Activated CD4-positive, alpha-beta T cell treated with anti-CD3 and anti-CD28 coated beads for 4 hours (primary cell): ENCODE measurements at regions not wholly inside any gene's neighbourhood (a gene's known extent, or its start where the extent isn't known, plus 50 kb on each side); places are given as distances from the start of the nearest gene placed in this dataset.

Source experiments
- DNase-seq, 2 donors: peaks; one replicate each; pipeline ENCODE4 v3.0.0-alpha.2; 2020

DNA sequence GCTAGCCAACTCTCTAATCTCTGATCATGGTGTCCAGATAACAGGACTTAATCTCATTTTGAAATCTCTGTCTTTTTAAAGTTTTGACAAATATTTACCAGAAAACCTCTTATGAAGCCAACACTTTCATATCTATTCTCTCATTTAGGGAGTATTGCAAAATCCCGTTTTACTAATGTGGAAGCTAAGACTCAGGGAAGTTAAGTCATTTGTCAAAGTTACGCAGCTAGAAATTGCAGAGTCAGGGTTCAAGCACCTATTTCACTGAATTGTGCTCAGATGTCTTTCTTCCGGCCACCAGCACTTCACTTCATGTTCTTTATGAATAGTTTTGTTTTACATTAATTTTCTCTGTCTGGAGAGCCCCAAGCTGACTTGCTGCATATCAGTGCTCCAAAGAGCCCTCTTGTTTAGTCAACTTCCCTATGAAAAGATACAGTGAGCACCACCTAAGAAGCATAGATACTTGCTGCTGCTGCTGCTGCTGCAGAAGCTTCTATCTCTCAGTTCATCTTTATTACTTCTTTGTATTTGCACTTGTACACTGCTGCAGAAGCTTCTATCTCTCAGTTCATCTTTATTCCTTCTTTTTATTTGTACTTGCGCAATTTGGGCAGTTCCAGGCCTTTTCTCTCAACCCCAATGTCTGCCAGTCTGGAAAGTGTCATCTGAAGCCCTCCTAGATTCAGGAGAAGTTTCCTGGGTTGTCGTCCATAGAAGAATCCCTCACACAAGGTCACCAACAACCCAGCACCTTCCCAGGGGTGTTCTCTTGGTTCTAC lies 329.7 kb downstream of the MAFB start:
- no peak for DNase-seq

DNA sequence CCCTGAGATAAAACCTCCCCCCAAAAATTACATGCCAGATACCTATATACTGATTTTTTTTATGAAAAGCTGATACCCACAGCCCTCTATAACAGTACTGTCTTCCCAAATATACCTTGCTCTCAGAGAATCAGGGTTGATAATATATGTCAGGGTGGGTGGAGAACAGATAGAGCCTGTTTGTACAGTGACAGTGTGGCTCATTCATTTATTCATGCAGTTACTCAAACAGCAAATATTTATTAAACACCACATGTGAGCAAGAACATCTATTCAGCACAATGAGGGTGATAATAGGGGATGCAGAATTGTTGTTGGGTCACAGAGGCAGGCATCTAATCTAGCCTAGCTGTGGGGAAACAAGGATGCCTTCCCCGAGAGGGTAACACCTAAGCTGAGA lies 334.2 kb downstream of the MAFB start:
- no peak for DNase-seq

DNA sequence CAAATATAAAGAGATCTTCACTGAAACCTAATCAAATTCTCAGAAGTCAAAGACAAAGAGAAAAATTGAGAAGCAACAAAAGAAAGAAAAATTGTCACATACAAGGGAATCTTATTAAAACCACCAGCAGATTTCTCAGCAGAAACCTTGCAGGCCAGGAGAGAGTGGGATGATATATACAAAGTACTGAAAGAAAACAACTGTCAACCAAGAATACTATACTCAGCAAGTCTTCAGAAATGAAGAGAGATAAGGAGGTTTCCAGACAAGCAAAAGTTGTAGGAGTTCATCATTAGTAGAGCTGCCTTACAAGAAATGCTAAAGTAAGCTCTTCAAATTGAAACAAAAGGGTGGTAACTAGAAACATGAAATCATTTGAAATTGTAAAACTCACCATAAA lies 345.6 kb downstream of the MAFB start:
- no peak for DNase-seq

DNA sequence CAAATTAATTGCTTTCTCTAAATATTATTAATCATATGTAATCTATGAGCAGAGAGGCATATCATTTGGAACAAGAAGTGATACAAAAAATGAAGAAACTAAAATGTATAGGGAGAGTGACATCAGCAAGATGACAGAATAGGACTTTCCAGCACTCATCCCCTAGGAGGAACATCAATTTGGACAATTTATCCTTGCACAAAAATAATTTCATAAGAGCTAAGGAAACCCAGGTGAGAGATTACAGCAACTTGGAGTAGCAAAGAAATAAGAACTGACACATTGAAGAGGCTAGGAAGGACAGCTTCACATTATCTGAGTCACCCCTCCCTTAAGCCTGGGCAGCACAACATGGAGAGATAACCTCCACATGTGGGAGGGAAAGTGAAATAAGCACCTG lies 347.5 kb downstream of the MAFB start:
- no peak for DNase-seq

DNA sequence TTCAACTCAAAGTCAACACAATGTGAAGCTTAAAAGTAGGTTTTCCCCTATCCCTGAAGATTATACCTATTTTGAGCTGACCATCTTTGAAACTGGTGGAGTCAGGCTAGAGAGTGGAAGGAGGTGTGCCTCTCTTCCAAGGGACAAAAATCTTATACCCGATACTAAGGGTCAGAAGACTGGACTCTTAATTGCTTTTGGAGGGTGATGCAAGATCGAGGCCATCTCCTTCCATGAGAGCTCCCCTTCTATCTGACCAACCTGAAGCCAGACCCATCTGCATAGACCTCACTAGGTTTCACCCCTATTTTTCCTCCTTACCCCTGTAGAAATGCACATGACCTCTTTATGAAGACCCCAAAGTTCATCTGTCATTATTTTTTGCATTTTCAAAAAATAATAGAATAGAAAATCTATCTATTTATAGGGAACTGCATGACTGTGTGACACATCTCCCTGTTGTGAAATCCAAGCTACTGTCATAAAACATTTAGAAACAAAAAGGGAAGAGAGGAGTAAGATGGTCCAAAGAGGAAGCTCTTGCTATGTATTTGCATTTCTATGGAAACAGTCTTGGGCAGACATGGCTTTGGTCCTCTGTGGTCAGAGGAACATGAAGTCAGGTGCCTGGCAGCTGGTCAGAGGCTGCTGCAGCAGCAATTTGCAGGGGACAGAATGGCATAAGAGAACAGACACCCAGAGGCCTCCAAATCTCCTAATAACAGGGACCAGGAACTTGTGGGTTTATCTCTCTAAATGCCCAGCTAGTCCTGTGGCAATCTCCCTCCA lies 349.2 kb downstream of the MAFB start:
- DNase-seq, result no peak

DNA sequence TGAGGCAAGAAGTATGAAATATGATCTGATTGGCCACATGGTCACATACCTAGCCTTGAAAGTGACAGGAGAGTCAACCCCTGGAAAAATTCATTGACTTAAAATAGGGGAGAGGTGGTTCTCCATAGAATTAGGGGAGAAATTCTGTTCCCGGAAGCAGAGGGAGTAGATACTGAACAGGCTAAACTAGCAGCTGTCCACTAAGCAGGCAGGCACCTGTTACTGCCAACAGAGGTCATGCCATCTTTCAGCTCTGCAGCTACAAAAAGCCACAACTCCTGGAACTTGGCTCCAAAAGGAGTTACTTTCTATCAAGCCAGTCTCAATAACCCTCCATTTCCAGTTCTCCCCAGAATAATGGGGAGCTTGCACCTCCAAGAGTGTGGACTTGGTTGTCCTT lies 352.5 kb downstream of the MAFB start:
- DNase-seq, result no peak

DNA sequence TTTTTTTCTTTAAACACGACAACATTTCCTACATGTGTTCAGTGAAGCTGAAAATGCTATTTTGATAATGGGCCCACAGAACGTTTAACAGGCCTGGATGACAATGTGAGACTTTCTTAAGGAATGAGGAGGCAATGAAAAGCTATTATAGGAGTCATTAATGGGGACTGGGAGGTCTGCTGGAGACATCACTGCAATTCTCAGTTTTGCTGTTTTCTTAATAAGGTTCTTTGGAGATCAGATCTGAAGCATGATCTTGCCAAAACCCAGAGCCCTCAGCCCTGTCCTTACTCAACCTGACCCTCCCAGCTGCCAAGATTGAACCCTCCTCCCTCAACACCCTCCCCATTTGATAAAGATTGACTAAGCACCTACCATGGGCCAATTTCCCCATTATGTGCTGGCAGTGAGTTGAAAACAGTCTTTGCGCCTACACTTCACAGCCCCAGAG lies 353.1 kb downstream of the MAFB start:
- no peak for DNase-seq

DNA sequence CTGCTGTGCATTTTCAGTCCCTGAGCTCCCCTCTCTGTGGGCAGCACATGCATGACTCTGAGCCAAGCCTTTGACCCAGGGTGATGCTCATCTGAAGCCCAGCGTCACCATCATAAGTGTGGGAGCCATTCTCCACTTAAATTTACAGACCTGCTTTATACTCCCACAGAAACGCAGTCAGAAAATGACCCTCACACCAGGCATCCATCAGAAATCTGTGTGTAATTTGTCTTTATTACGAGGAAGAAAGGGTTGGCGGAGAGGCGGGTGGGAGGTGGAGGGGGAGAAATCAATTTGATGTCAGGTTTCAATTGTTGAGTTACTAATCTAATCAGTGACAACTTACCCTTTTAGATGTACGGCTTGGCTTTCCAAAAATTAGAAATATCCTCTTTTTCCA lies 353.6 kb downstream of the MAFB start:
- DNase-seq, result no peak

DNA sequence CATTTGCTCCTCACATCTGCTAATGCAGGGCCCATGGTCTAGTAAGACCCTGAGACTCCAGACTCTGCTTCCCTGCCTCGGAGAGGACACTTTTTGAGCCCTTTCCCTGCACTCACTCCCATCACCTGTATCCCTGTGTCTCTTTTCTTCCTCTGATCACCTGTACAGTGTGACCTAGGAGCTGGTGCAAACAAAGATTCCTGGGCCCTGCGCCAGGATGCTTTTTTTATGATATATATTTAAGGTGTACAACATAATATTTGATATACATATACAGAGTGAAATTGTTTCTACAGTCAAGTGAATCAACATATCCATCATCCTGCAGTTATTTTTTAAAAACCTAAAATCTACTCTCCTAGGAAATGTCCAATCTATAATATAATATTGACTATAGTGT lies 355.4 kb downstream of the MAFB start:
- no peak for DNase-seq

DNA sequence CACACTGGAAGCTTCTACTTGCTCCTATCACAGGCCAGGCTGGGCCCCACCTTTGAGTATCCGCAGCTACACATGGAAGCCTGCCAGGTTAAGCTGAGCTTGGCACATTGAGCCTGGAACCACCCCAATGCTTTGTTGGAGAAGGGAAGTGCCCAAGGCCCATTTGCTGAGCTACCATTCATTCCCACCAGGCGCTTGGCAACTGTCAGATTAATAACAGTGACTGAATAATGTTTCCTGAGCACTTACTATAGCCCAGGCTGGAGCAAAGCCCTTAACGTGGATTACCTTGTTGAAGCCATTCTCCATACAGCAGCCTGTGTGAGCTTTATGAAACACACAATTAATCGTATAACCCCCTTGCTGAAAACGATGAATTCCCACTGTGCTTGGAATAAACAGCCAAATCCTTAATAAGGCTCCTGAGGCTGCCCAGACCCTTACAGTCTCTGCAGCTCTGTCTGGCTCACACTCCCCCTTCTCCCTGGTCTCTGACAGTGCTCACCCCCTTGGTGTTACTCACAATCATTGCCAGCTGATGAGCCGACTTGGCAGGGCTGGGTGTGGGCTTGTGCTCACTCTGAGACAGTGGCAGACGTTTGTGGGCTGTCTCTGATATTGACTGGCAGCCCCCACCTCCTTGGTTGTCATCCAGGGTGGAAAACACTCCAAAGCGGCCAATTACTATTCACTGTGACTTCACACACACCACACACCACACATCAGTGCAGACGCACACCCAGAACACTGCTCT lies 357.1 kb downstream of the MAFB start:
- DNase-seq, result no peak

DNA sequence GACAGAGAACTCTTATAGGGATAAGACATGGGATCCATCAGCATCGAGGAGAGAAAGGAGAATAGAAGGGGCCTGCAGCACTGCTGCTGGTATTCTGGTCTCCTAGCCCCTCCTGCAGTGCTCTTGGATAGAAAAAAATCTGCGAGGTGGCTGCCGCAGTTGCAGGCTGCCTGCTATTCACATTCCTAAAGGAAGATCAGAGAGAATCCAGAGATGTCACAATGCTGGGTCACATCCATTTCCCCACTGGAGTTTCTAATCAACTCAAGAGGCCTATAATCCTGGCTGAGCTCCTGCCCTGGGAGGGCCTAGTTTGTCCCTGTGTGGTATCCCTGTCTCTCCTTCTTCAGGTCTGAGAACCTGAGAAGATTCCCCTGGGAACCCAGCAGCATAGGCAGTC lies 357.8 kb downstream of the MAFB start:
- DNase-seq, result no peak

DNA sequence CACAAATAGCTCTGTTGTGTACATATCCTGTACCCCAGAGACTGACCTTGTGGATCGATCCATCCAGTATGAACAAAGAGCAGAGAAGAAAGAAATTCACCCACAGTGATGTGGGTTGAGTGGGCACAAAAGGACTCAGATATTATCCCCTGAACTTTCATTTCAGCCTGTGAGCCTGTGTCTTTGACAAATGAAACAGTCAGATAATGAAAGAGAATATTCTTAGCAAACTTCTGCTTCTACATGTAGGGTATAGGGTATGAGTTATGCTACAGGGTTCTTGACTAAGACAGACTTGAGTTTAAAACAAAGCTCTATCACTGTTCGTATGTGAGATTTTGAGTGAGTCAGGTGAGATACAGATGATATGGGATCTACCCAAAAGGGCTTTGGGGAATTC lies 359.7 kb downstream of the MAFB start:
- DNase-seq, result no peak

DNA sequence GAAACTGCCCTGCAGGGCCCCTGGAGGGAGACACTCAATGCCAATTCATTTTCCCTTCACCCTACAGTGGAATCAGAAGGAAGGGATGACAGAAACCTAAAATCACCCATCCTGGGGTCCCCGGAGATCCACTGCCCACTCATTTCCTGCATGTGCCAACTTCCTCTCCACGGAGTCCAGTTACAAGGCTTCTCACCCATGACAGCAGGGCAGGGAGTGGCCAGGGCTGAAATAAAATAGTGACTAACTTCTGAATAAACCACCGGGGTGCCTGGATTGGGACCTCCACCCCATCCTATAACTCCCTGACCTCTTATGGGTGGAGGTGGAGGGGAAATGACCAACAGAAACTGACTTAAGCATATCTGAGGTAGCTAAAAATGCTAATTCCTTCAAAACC lies 362.3 kb downstream of the MAFB start:
- DNase-seq, result no peak

DNA sequence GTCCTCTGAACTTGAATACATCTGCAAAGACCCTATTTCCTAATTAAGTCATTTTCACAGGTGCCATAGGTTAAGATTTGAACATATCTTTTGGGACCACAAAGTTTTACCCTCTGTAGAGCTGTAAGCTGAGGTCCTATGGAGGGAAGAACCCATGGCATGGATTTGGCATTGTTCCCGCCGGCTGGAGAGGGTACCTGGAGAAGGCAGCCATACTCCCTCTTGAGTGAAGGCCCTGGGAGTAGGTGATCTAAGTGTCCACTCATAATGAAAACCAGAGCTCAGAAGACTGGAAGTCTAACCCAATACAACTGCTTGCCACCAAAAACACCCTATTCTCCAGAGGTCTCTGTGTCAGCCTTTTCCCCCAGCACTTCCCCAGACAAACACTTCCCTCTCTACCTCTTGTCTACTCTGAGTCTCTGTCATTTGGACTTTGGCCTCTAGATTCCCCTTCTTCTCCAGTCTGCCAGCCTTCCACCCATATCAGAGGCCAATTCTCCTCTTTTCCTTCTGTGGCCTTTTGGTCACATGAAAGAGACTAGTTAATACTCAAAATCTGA lies 363.9 kb downstream of the MAFB start:
- DNase-seq, result no peak

DNA sequence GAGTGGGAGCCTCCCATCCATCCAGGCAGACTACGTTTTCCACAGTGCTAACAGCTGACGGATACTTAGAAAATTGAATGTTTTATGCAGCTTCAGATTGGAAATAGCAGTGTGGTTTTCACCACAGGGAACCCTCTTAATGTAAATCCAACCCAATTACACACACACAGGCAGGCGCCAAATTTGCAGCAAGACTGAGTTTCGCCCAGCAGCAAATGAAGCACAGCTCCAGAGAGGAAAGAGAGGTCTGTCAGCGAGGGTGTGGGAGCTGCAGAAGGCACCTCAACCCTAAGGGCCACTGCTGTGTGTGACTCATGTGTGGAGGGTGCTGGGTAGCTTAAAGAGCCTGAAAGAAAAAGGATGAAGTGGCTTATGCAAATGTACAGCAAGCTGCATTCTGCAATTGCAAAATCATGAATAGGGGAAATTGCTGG lies 365.7 kb downstream of the MAFB start:
- no peak for DNase-seq

DNA sequence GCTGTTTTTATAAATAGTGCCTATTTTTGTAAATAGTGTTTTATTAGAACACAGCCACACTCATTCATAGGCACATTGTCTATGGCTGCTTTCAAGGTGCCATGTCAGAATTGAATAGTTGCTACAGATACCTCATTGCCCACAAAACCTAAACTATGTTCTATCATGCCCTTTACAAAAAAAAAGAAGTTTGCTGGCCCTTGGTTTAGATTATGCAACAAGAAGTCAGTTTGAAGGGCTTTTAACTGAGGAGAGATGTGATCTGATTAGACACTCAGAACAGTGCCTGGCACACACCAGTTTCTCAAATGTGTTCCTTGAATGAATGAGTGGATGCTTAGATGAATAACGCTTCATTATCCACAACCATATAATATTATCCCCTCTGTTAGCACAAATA lies 366.1 kb downstream of the MAFB start:
- DNase-seq, result no peak

DNA sequence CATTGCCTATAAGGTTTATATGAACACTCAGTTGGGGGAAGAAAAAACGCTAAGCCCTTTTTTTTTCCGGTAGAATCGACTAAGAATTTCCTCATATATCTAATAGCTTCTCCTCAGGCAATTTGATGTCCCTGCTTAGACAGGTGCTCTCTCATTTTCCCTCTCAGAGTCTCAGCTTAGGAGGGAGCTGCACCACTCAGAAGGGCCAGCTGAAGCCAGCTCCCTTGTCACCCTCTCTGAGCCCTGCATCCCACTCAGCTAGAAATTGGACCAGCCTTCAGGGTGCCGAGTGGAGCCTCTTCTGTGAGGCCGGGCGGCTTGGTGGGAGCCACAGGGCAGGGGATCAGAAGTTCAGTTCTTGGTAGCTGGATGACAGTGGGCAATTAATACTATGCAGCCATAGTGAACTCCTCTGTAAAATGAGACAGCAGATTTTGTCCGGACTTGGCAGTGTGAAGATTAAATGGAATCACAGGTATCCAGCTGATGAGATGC lies 368.5 kb downstream of the MAFB start:
- DNase-seq, result no peak

DNA sequence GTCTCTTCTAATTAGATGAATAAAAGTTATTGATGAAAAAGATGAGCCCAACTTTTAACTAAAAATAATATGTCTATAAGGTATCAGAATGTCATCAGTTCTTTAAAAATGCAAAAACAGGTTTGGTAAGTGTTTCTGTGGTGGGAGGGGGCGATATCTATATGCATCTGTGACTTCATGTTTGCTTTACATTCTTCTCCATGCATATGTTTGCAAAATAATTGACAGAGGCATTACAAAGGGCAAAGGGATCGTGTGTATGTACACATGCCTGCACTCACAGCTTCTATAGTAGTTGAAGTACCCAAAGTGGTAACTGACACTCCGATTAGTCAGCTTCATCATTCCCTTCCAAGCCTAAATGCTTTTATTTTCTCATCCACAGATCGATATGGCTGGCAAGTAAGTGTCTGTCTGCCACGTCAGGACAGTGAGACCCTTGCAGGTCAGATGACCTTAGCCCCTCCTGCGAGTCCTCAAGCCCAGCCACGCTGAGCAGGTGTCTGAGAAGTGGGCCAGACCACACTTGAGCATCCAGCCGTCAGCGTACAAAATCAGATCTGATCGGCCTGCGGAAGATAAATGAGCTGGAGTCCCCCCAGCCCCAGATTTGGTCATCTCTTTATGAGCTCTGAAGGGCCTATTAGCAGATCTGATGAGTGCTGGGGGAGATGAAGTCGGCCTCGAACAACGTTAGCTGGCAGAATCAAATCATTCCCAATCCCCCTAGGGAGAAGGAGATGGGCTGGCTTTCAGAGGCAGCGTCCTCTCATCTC lies 369.1 kb downstream of the MAFB start:
- DNase-seq, result no peak

DNA sequence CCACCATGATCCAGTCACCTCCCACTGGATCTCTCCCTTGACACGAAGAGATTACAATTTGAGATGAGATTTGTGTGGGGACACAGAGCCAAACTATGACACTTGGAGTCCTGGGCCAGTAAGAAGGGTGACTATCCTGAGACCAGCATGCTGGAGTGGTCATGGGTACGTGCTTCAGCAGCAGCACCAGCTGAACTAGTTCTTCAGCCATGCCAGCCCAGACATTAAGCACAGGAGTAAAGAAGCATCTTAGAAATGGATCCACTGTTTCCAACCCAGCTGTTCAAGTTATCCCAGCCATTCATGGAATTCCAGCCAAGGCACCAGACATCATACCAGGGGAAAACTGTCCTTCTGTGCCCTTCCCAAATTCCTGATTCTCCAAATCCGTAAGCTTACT lies 370.0 kb downstream of the MAFB start:
- no peak for DNase-seq

DNA sequence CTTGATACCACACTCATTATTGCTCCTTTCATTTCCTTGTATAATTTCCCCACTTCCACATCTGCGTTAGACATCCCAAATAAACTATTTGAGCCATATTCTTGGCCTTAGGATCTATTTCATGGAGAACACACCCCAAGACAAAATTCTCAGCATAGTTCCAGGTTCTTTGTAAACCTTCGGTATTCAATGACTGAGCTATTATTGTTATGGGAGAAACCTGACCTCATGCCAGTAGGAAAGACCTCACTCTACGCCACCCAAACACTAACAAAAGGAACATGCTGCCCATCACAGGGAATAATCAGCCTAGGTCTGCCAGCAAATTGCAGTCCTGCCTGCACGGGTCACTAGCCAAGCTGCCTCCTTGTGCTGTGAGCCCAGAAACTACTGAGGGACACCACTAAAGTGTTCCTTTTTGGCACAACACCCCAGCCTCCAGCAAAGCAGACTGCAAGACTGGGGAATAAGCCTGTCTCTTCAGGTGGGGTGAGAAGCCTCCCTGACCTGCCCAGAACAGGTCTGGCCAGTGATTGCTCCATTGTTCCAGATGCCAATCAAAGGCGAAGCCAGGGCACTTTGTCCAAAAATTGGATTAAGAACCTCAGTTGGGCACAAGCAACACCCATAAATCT lies 371.8 kb downstream of the MAFB start:
- DNase-seq, result no peak

DNA sequence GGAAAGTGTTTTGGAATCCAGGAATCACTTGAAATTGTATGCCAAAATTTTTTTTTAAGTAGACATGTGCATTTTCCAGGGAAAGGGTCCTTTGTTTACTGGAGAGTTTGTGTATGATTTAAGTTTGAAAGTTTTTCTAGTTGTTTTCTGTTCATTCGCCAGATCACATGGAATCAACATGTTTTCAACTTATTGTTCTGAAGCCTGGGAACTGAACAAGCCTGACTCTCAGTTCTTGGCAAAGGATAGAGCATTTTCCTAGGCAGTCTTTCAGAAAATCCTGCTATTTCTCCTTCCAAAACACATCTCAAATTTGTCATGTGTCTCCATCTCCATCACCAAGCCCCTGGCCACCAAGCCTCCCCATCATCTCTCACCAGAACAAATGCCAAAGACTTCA lies 374.8 kb downstream of the MAFB start:
- no peak for DNase-seq

DNA sequence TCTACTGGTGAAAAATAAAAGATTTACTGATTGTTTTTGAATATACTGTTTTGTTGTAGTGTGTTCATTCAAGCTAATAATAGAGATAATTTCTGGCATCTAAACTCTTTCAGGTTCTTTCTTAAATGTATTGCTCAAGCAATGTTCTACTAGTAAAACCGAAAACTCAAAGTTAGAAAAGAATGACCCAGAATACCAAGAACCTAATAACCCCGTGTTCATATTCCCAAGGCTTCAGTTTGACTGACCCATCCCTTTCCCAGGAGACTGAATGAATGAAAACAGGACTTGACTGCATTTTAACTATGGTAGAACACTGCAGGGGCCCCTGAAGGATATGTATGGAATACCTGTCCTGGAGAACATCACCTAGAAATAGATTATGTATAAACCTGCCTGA lies 375.3 kb downstream of the MAFB start:
- DNase-seq, result no peak
